H1 (cell line): ENCODE measurements at regions not wholly inside any gene's neighbourhood (a gene's known extent, or its start where the extent isn't known, plus 50 kb on each side); places are given as distances from the start of the nearest gene placed in this dataset.

ENCODE experiments used
- CTCF ChIA-PET: fragments of 300-600 bp; sonication (Branson Sonifier 250); formaldehyde crosslinking; loops from one replicate; lab custom pipeline; 2021; ENCODE audit not compliant: partially characterized antibody; lab: Charles Lee
- POLR2A ChIA-PET: fragments of 300-600 bp; sonication (Branson Sonifier 250); formaldehyde crosslinking; loops from one replicate; lab custom pipeline; 2021; ENCODE audit warnings: inconsistent platforms; ENCODE audit not compliant: partially characterized antibody; lab: Charles Lee
- DNase-seq, 2 experiments: peaks; one replicate each; pipeline versions ENCODE4 v3.0.0 to v3.0.0-alpha.2; 2010 to 2022; ENCODE audit warnings: low spot score in 2 of 2, low read depth in 1 of 2, mixed read lengths in 1 of 2
- FAIRE-seq: peaks from 2 replicates; lab custom pipeline; 2011; peaks lifted over from hg19 to GRCh38; lab: Jason Lieb, UNC
- H2AFZ ChIP-seq: 2 replicates; pipeline ENCODE4 v1.8.1; 2012; ENCODE audit warnings: low read length, inconsistent platforms
- H2AK5ac ChIP-seq: 2 replicates; pipeline ENCODE4 v1.6.1; 2013; ENCODE audit warnings: low read depth, low read length
- H2BK120ac ChIP-seq: replicated peaks from 2 replicates; pipeline ENCODE3; 2013; ENCODE audit warnings: low read depth, low read length, inconsistent platforms
- H2BK12ac ChIP-seq: 2 replicates; pipeline ENCODE4 v1.6.1; 2013; ENCODE audit warnings: low read depth, low read length
- H2BK15ac ChIP-seq: 2 replicates; pipeline ENCODE4 v1.6.1; 2013; ENCODE audit warnings: low read length
- H2BK20ac ChIP-seq: 2 replicates; pipeline ENCODE4 v1.6.1; 2013; ENCODE audit warnings: low read length
- H2BK5ac ChIP-seq: 2 replicates; pipeline ENCODE4 v1.6.1; 2013; ENCODE audit warnings: low read depth, low read length
- H3K14ac ChIP-seq: 2 replicates; pipeline ENCODE4 v1.6.1; 2013; ENCODE audit warnings: inconsistent platforms; ENCODE audit not compliant: insufficient read length
- H3K18ac ChIP-seq: 2 replicates; pipeline ENCODE4 v1.6.1; 2013; ENCODE audit warnings: low read length; ENCODE audit errors: extremely low read depth
- H3K23ac ChIP-seq: 2 replicates; pipeline ENCODE4 v1.6.1; 2013; ENCODE audit warnings: inconsistent platforms; ENCODE audit not compliant: insufficient read length
- H3K23me2 ChIP-seq: 2 replicates; pipeline ENCODE4 v1.6.1; 2013; ENCODE audit warnings: low read depth, low read length
- H3K27ac ChIP-seq: 2 replicates; pipeline ENCODE4 v1.6.1; 2011; ENCODE audit warnings: low read depth, low read length, inconsistent platforms
- H3K27me3 ChIP-seq, 4 experiments: replicated peaks in 1 of 4; 1 replicate in 1 of 4; 2 replicates in 3 of 4; pipeline versions ENCODE4 v1.6.1 to v1.8.1; 2011 to 2013; ENCODE audit warnings: low read length in 3 of 4, mild to moderate bottlenecking in 3 of 4, inconsistent platforms in 2 of 4, mixed read lengths in 2 of 4, moderate library complexity in 1 of 4; ENCODE audit not compliant: control insufficient read depth in 3 of 4, insufficient read depth in 3 of 4; ENCODE audit errors: extremely low read depth in 1 of 4
- H3K36me3 ChIP-seq, 4 experiments: 2 replicates each; pipeline versions ENCODE4 v1.6.1 to v1.8.1; 2011 to 2013; ENCODE audit warnings: mild to moderate bottlenecking in 4 of 4, low read length in 3 of 4, moderate library complexity in 2 of 4, control low read depth in 1 of 4, inconsistent platforms in 1 of 4; ENCODE audit not compliant: insufficient read depth in 4 of 4, control insufficient read depth in 2 of 4
- H3K4ac ChIP-seq: replicated peaks from 2 replicates; pipeline ENCODE3; 2013; ENCODE audit warnings: low read length, low read depth, mixed read lengths, inconsistent platforms; ENCODE audit not compliant: insufficient read length
- H3K4me1 ChIP-seq, 4 experiments: replicated peaks in 1 of 4; 1 replicate in 1 of 4; 2 replicates in 3 of 4; pipeline versions ENCODE4 v1.6.1 to v1.8.1; 2011 to 2013; ENCODE audit warnings: low read length in 3 of 4, inconsistent platforms in 2 of 4, mixed read lengths in 1 of 4; ENCODE audit not compliant: insufficient read depth in 4 of 4, control insufficient read depth in 3 of 4
- H3K4me2 ChIP-seq, 2 experiments: 2 replicates each; pipeline versions ENCODE4 v1.6.1 to v1.8.1; 2011 to 2013; ENCODE audit warnings: low read depth in 2 of 2, low read length in 2 of 2, control low read depth in 1 of 2, inconsistent platforms in 1 of 2, mild to moderate bottlenecking in 1 of 2; ENCODE audit not compliant: insufficient read depth in 1 of 2
- H3K4me3 ChIP-seq, 4 experiments: fragments of 200-600, 300-600 bp in 1 of 4; sonication (generic), shearing (Covaris generic), sonication (Bioruptor Twin) in 1 of 4; 2 replicates each; pipeline versions ENCODE4 v1.5.1 to v1.8.1; 2011 to 2016; ENCODE audit warnings: low read length in 4 of 4, low read depth in 3 of 4, control low read depth in 2 of 4, inconsistent platforms in 2 of 4, mild to moderate bottlenecking in 2 of 4, mixed read lengths in 1 of 4, moderate library complexity in 1 of 4; ENCODE audit not compliant: insufficient read depth in 2 of 4; ENCODE audit errors: extremely low read depth in 1 of 4
- H3K56ac ChIP-seq: replicated peaks from 2 replicates; pipeline ENCODE3; 2013; ENCODE audit warnings: low read depth, mild to moderate bottlenecking, mixed read lengths, low read length, inconsistent platforms; ENCODE audit not compliant: insufficient read length
- H3K79me1 ChIP-seq: 2 replicates; pipeline ENCODE4 v1.6.1; 2013; ENCODE audit warnings: low read depth, low read length, control low read depth
- H3K79me2 ChIP-seq, 2 experiments: 2 replicates each; pipeline versions ENCODE4 v1.6.1 to v1.8.1; 2012 to 2013; ENCODE audit warnings: low read length in 2 of 2, mild to moderate bottlenecking in 2 of 2, inconsistent platforms in 1 of 2; ENCODE audit not compliant: insufficient read depth in 2 of 2, control insufficient read depth in 1 of 2
- H3K9ac ChIP-seq, 4 experiments: replicated peaks in 1 of 4; 1 replicate in 1 of 4; 2 replicates in 3 of 4; pipeline versions ENCODE4 v1.6.1 to v1.8.1; 2011 to 2013; ENCODE audit warnings: low read depth in 3 of 4, low read length in 3 of 4, control low read depth in 2 of 4, mild to moderate bottlenecking in 2 of 4, moderate library complexity in 2 of 4, inconsistent platforms in 1 of 4; ENCODE audit errors: extremely low read depth in 1 of 4
- H3K9me3 ChIP-seq, 2 experiments: 2 replicates each; pipeline versions ENCODE4 v1.6.1 to v1.8.1; 2012 to 2013; ENCODE audit warnings: mild to moderate bottlenecking in 2 of 2, moderate library complexity in 2 of 2, control low read depth in 1 of 2, inconsistent platforms in 1 of 2, low read depth in 1 of 2, low read length in 1 of 2, mixed read lengths in 1 of 2; ENCODE audit not compliant: insufficient read depth in 2 of 2
- H4K20me1 ChIP-seq, 2 experiments: replicated peaks in 1 of 2; 2 replicates each; pipeline versions ENCODE3 to v1.8.1; 2011 to 2013; ENCODE audit warnings: inconsistent platforms in 2 of 2, low read length in 2 of 2, mild to moderate bottlenecking in 1 of 2; ENCODE audit not compliant: insufficient read depth in 2 of 2, control insufficient read depth in 1 of 2
- H4K5ac ChIP-seq: 2 replicates; pipeline ENCODE4 v1.6.1; 2013; ENCODE audit warnings: low read length, low read depth, mixed read lengths, inconsistent platforms; ENCODE audit not compliant: insufficient read length
- H4K8ac ChIP-seq: 2 replicates; pipeline ENCODE4 v1.8.0; 2013; ENCODE audit warnings: mild to moderate bottlenecking, moderate library complexity, low read length, inconsistent platforms; ENCODE audit not compliant: insufficient read depth; ENCODE audit errors: extremely low read depth
- H4K91ac ChIP-seq: replicated peaks from 2 replicates; pipeline ENCODE3; 2013; ENCODE audit warnings: low read length, mixed read lengths, inconsistent platforms; ENCODE audit not compliant: insufficient read length
- CBX8 ChIP-seq: fragments of 300-800, 300-1000 bp; sonication (generic); IDR thresholded peaks from 2 replicates; pipeline ENCODE4 v1.7.1; 2016; ENCODE audit warnings: low read depth, low read length, borderline replicate concordance
- EGR1 ChIP-seq: IDR thresholded peaks from 2 replicates; pipeline ENCODE4 v1.6.1; 2011; ENCODE audit warnings: low read depth, low read length, borderline replicate concordance
- NANOG ChIP-seq: IDR thresholded peaks from 2 replicates; pipeline ENCODE4 v1.6.1; 2011; ENCODE audit warnings: low read length, low read depth, mild to moderate bottlenecking, inconsistent platforms; ENCODE audit not compliant: insufficient read depth, poor library complexity, severe bottlenecking
- PHF8 ChIP-seq: fragments of 200-600 bp; sonication (generic); conservative IDR thresholded peaks from 2 replicates; pipeline ENCODE4 v1.7.1; 2012; ENCODE audit warnings: low read depth, mild to moderate bottlenecking, inconsistent platforms, low read length, moderate library complexity
- POU5F1 ChIP-seq: IDR thresholded peaks from 2 replicates; pipeline ENCODE4 v1.6.1; 2011; ENCODE audit warnings: low read depth, mild to moderate bottlenecking, low read length, moderate library complexity
- RNF2 ChIP-seq: fragments of 200-900, 300-1000 bp; sonication (generic); IDR thresholded peaks from 2 replicates; pipeline ENCODE4 v1.7.1; 2016; ENCODE audit warnings: borderline replicate concordance, low read depth, mild to moderate bottlenecking, antibody characterized with exemption, low read length; ENCODE audit not compliant: poor library complexity, severe bottlenecking; ENCODE audit errors: missing control alignments
- SP1 ChIP-seq: IDR thresholded peaks from 2 replicates; pipeline ENCODE4 v1.6.1; 2011; ENCODE audit warnings: low read depth, low read length
- SP4 ChIP-seq: IDR thresholded peaks from 2 replicates; pipeline ENCODE4 v1.6.1; 2012; ENCODE audit warnings: low read length, inconsistent platforms
- SRF ChIP-seq: IDR thresholded peaks from 2 replicates; pipeline ENCODE4 v1.6.1; 2011; ENCODE audit warnings: mild to moderate bottlenecking, low read depth, low read length, moderate library complexity
- SUZ12 ChIP-seq: fragments of 200-600 bp; sonication (generic); IDR thresholded peaks from 2 replicates; pipeline ENCODE4 v1.6.1; 2012; ENCODE audit warnings: mild to moderate bottlenecking, inconsistent platforms, low read length, moderate library complexity, mixed read lengths
- TAF1 ChIP-seq: IDR thresholded peaks from 2 replicates; pipeline ENCODE4 v1.6.1; 2011; ENCODE audit warnings: mild to moderate bottlenecking, low read depth, low read length
- WGBS, 2 experiments: shearing (Covaris generic) in 1 of 2; methylation state at CpG; one replicate each; pipeline versions ENCODE4 v1.1.6 to v1.1.7; 2013 to 2015; ENCODE audit warnings: low lambda C conversion rate in 2 of 2, mixed read lengths in 2 of 2, inconsistent platforms in 1 of 2, low coverage in 1 of 2, missing lambda C conversion rate in 1 of 2; ENCODE audit not compliant: insufficient replicate concordance in 2 of 2, insufficient coverage in 1 of 2, insufficient read length in 1 of 2; ENCODE audit errors: extremely low coverage in 1 of 2, missing lambda C conversion rate in 1 of 2; 5-methylcytosine and 5-hydroxymethylcytosine counted together
- TF ChIP-seq, protein P1 (sequence below), 3 experiments: IDR thresholded peaks; 1 replicate in 2 of 3; 2 replicates in 1 of 3; pipeline versions ENCODE4 v1.5.1 to v1.6.1; 2011; ENCODE audit warnings: low read length in 3 of 3, mild to moderate bottlenecking in 3 of 3, inconsistent platforms in 2 of 3, low read depth in 1 of 3, moderate library complexity in 1 of 3; ENCODE audit not compliant: insufficient read depth in 1 of 3; ENCODE audit errors: control extremely low read depth in 1 of 3

- Histone ChIP-seq H3K9me3 (no peaks in the 10 kb centered on the region; a peak in 1 of 4 replicates), H3K4ac (no peak overlapping the region), H2AFZ (no peak overlapping the region), H2AK5ac (no peak overlapping the region), H3K79me2 (no peaks in the 10 kb centered on the region), H3K18ac (no peak overlapping the region), H2BK15ac (no peak overlapping the region), H4K5ac (no peak overlapping the region), H3K27me3 (peaks cover 5 to 19% (median 17%) of the 10 kb centered on the region in 4 experiments; a peak in 6 of 7 replicates), H3K36me3 (no peaks in the 10 kb centered on the region), H3K4me3 (no peak overlapping the region), H3K14ac (no peak overlapping the region), H3K4me1 (no peaks in the 10 kb centered on the region), H3K27ac (no peak overlapping the region), H2BK20ac (no peak overlapping the region), H3K23me2 (no peaks in the 10 kb centered on the region), H4K91ac (no peak overlapping the region), H3K79me1 (no peaks in the 10 kb centered on the region), H3K23ac (no peak overlapping the region), H3K4me2 (no peak overlapping the region), H2BK120ac (no peak overlapping the region), H3K56ac (no peak overlapping the region), H3K9ac (no peak overlapping the region), H2BK5ac (no peak overlapping the region), H4K20me1 (no peaks in the 10 kb centered on the region), H2BK12ac (no peak overlapping the region), H4K8ac (no peak overlapping the region)
- CTCF ChIA-PET = interaction anchor here (0.6 to 9.9 kb wide), 4 partner anchors 9 to 494 kb away, joined by 3 to 123 read pairs (median 4); no protein-coding TSS in a partner anchor
- WGBS, 2 experiments = 90% methylated on average over 2 of the region's 2 CpGs; no CpG with 5 or more reads in 1 of the 2 experiments
- POLR2A ChIA-PET = no interaction called here
- no peak for DNase-seq
- no peak for FAIRE-seq
- TF ChIP-seq, protein P1, sequence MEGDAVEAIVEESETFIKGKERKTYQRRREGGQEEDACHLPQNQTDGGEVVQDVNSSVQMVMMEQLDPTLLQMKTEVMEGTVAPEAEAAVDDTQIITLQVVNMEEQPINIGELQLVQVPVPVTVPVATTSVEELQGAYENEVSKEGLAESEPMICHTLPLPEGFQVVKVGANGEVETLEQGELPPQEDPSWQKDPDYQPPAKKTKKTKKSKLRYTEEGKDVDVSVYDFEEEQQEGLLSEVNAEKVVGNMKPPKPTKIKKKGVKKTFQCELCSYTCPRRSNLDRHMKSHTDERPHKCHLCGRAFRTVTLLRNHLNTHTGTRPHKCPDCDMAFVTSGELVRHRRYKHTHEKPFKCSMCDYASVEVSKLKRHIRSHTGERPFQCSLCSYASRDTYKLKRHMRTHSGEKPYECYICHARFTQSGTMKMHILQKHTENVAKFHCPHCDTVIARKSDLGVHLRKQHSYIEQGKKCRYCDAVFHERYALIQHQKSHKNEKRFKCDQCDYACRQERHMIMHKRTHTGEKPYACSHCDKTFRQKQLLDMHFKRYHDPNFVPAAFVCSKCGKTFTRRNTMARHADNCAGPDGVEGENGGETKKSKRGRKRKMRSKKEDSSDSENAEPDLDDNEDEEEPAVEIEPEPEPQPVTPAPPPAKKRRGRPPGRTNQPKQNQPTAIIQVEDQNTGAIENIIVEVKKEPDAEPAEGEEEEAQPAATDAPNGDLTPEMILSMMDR (IDR thresholded peaks at IDR 0.05; ENCODE audit: control extremely low read depth in 1 of 3, insufficient read depth in 1 of 3, low read depth in 1 of 3, low read length in 3 of 3) = no peak
- TF ChIP-seq TAF1 = no peak
- no peak for TF ChIP-seq NANOG
- no peak for TF ChIP-seq SP1
- TF ChIP-seq EGR1 = no peak
- TF ChIP-seq CBX8 = no peak
- TF ChIP-seq SUZ12 = no peak
- TF ChIP-seq SP4 = no peak
- no peak for TF ChIP-seq PHF8
- TF ChIP-seq SRF = no peak
- no peak for TF ChIP-seq POU5F1
- no peak for TF ChIP-seq RNF2
Measured at GRCh38 chr2:176662753-176663152, 393.5 kb downstream of the MTX2 start.
